ENCODE measurements at regions not wholly inside any gene's neighbourhood (a gene's known extent, or its start where the extent isn't known, plus 50 kb on each side); places are given as distances from the start of the nearest gene placed in this dataset.

- CTCF ChIA-PET (ENCODE audit: partially characterized antibody) = interaction anchor here (1.2 to 2.5 kb wide), 2 partner anchors 24 to 165 kb away, joined by 3 to 7 read pairs; no protein-coding TSS in a partner anchor
- no peak overlapping the region for H3K4ac ChIP-seq (replicated peaks; ENCODE audit: insufficient read length, low read depth, low read length)
- TF ChIP-seq E2F6 (IDR thresholded peaks at IDR 0.05) = no peak
- TF ChIP-seq MAX (IDR thresholded peaks at IDR 0.05) = no peak
- TF ChIP-seq BCL11A (IDR thresholded peaks at IDR 0.05; ENCODE audit: low read depth in 2 of 2, low read length in 2 of 2) = no peak
- TF ChIP-seq KDM4A (IDR thresholded peaks at IDR 0.05; ENCODE audit: low read depth, low read length, severe bottlenecking) = no peak
- no peak for TF ChIP-seq RBBP5 (IDR thresholded peaks at IDR 0.05; ENCODE audit: borderline replicate concordance, low read depth, low read length)
- TF ChIP-seq POLR2A (IDR thresholded peaks at IDR 0.05; ENCODE audit: control extremely low read depth in 1 of 2, low read depth in 2 of 2, low read length in 2 of 2) = no peak
- no peak for TF ChIP-seq GABPA (IDR thresholded peaks at IDR 0.05; ENCODE audit: borderline replicate concordance, insufficient read depth, low read length)
- TF ChIP-seq TEAD4 (IDR thresholded peaks at IDR 0.05; ENCODE audit: low read depth, low read length) = no peak
- no peak for TF ChIP-seq EZH2 (IDR thresholded peaks at IDR 0.05; ENCODE audit: low read depth, low read length, severe bottlenecking)
- no peak for TF ChIP-seq FOSL1 (IDR thresholded peaks at IDR 0.05; ENCODE audit: insufficient read depth, low read depth, low read length)
- TF ChIP-seq HDAC2 (IDR thresholded peaks at IDR 0.05; ENCODE audit: borderline replicate concordance in 1 of 2, low read depth in 2 of 2, low read length in 2 of 2) = no peak
- TF ChIP-seq MAFK (IDR thresholded peaks at IDR 0.05; ENCODE audit: low read depth, low read length) = no peak
- no peak for TF ChIP-seq TCF12 (IDR thresholded peaks at IDR 0.05; ENCODE audit: low read depth, low read length)
- no peak for TF ChIP-seq CEBPB (IDR thresholded peaks at IDR 0.05; ENCODE audit: low read depth, low read length)
Measured at GRCh38 chr6:91106083-91106482, 519.2 kb upstream of the MAP3K7 start.

More at GRCh38 chr6:91106083-91106482, 519.2 kb upstream of the MAP3K7 start:
- no peak overlapping the region for H4K91ac ChIP-seq (replicated peaks; ENCODE audit: insufficient read length, low read length)
- H3K4me2 ChIP-seq (ENCODE audit: insufficient read depth in 1 of 2, low read depth in 2 of 2, low read length in 2 of 2) = no peak overlapping the region
- H3K56ac ChIP-seq (replicated peaks; ENCODE audit: insufficient read length, low read depth, low read length) = no peak overlapping the region
- H2AFZ ChIP-seq (ENCODE audit: low read length) = no peak overlapping the region
- DNase-seq (ENCODE audit: low read depth in 1 of 2, low spot score in 2 of 2) = no peak
- no peak overlapping the region for H3K23ac ChIP-seq (ENCODE audit: insufficient read length)
- no peak overlapping the region for H3K18ac ChIP-seq (ENCODE audit: extremely low read depth, low read length)
- WGBS, 2 experiments (ENCODE audit: extremely low coverage in 1 of 2, insufficient coverage in 1 of 2, insufficient read length in 1 of 2, insufficient replicate concordance in 2 of 2, low coverage in 1 of 2, low lambda C conversion rate in 2 of 2, missing lambda C conversion rate in 1 of 2) = 89% methylated on average over 2 of the region's 2 CpGs; no CpG with 5 or more reads in 1 of the 2 experiments
- H2BK12ac ChIP-seq (ENCODE audit: low read depth, low read length) = no peak overlapping the region
- H3K79me1 ChIP-seq (ENCODE audit: low read depth, low read length) = no peaks in the 10 kb centered on the region
- H3K23me2 ChIP-seq (ENCODE audit: low read depth, low read length) = no peaks in the 10 kb centered on the region
- H3K27ac ChIP-seq (ENCODE audit: low read depth, low read length) = no peak overlapping the region
- FAIRE-seq = no peak
- H4K20me1 ChIP-seq (replicated peaks in 1 of 2; ENCODE audit: control insufficient read depth in 1 of 2, insufficient read depth in 2 of 2, low read length in 2 of 2) = no peaks in the 10 kb centered on the region
- no peak overlapping the region for H3K14ac ChIP-seq (ENCODE audit: insufficient read length)
- no peaks in the 10 kb centered on the region for H3K79me2 ChIP-seq (ENCODE audit: control insufficient read depth in 1 of 2, insufficient read depth in 2 of 2, low read length in 2 of 2)
- POLR2A ChIA-PET (ENCODE audit: partially characterized antibody) = no interaction called here
- no peak overlapping the region for H2AK5ac ChIP-seq (ENCODE audit: low read depth, low read length)
- no peak overlapping the region for H3K9ac ChIP-seq (replicated peaks in 1 of 4; ENCODE audit: extremely low read depth in 1 of 4, low read depth in 3 of 4, low read length in 3 of 4)
- no peak overlapping the region for H2BK20ac ChIP-seq (ENCODE audit: low read length)
- no peak overlapping the region for H4K5ac ChIP-seq (ENCODE audit: insufficient read length, low read depth, low read length)
- H2BK15ac ChIP-seq (ENCODE audit: low read length) = no peak overlapping the region
- no peaks in the 10 kb centered on the region for H3K27me3 ChIP-seq (replicated peaks in 1 of 4; ENCODE audit: control insufficient read depth in 3 of 4, extremely low read depth in 1 of 4, insufficient read depth in 3 of 4, low read length in 3 of 4)
- no peak overlapping the region for H2BK120ac ChIP-seq (replicated peaks; ENCODE audit: low read depth, low read length)
- no peak overlapping the region for H3K4me3 ChIP-seq (ENCODE audit: extremely low read depth in 1 of 4, insufficient read depth in 2 of 4, low read depth in 3 of 4, low read length in 4 of 4)
- H3K4me1 ChIP-seq (replicated peaks in 1 of 4; ENCODE audit: control insufficient read depth in 3 of 4, insufficient read depth in 4 of 4, low read length in 3 of 4) = no peaks in the 10 kb centered on the region
- no peaks in the 10 kb centered on the region for H3K36me3 ChIP-seq (ENCODE audit: control insufficient read depth in 2 of 4, insufficient read depth in 4 of 4, low read length in 3 of 4)
- H4K8ac ChIP-seq (ENCODE audit: extremely low read depth, insufficient read depth, low read length) = no peak overlapping the region
- no peak overlapping the region for H2BK5ac ChIP-seq (ENCODE audit: low read depth, low read length)
- no peaks in the 10 kb centered on the region for H3K9me3 ChIP-seq (ENCODE audit: insufficient read depth in 2 of 2, low read depth in 1 of 2, low read length in 1 of 2)

All from H1 (cell line).